VCaP (cell line): ENCODE measurements at regions not wholly inside any gene's neighbourhood (a gene's known extent, or its start where the extent isn't known, plus 50 kb on each side); places are given as distances from the start of the nearest gene placed in this dataset.
"Not testable (repeated sequence)": the region's sequence is repeated elsewhere in the genome, so short reads cannot be mapped to it uniquely, and the experiment has no call there.

Experiments used
- H3K27ac ChIP-seq: fragments of 450-650 bp; 2 replicates; pipeline ENCODE4 v1.5.1; 2017
- TF ChIP-seq, protein P1 (sequence below): fragments of 450-650 bp; conservative IDR thresholded peaks from 2 replicates; pipeline ENCODE4 v1.5.1; 2017; ENCODE audit warnings: mild to moderate bottlenecking, moderate library complexity

GRCh38 chr5:118146824-118147223 lies 841.5 kb downstream of the DTWD2 start:
- TF ChIP-seq, protein P1, sequence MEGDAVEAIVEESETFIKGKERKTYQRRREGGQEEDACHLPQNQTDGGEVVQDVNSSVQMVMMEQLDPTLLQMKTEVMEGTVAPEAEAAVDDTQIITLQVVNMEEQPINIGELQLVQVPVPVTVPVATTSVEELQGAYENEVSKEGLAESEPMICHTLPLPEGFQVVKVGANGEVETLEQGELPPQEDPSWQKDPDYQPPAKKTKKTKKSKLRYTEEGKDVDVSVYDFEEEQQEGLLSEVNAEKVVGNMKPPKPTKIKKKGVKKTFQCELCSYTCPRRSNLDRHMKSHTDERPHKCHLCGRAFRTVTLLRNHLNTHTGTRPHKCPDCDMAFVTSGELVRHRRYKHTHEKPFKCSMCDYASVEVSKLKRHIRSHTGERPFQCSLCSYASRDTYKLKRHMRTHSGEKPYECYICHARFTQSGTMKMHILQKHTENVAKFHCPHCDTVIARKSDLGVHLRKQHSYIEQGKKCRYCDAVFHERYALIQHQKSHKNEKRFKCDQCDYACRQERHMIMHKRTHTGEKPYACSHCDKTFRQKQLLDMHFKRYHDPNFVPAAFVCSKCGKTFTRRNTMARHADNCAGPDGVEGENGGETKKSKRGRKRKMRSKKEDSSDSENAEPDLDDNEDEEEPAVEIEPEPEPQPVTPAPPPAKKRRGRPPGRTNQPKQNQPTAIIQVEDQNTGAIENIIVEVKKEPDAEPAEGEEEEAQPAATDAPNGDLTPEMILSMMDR, result no peak
- H3K27ac ChIP-seq, result no peak overlapping the region

- H3K27ac ChIP-seq, result no peak overlapping the region
- TF ChIP-seq, protein P1, result no peak
These were observed 843.8 kb downstream of the DTWD2 start for GRCh38 chr5:118144540-118144939.

- no peak overlapping the region for H3K27ac ChIP-seq
- TF ChIP-seq, protein P1, result no peak
These were observed 849.0 kb downstream of the DTWD2 start for GRCh38 chr5:118139361-118139760.

- no peak overlapping the region for H3K27ac ChIP-seq
- TF ChIP-seq, protein P1, result no peak
These were observed 862.2 kb downstream of the DTWD2 start for GRCh38 chr5:118126159-118126558.

DNA sequence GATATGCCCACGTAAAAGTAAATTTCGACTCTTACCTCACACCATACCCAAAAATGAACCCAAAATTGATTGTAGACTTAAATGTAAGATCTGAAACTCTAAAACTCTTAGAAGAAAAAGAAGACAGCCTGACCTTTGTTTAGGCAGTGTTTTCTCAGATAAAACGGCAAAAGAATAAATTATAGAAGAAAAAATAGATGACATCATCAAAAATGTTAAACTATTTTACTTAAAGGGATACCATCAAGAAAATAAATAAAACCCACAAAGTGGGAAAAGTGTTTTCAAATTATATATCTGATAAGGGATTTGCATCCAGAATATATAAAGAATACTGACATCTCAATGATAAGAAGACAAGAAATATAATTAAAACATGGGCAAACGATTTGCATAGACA lies 862.7 kb downstream of the DTWD2 start:
- TF ChIP-seq, protein P1, result no peak

DNA sequence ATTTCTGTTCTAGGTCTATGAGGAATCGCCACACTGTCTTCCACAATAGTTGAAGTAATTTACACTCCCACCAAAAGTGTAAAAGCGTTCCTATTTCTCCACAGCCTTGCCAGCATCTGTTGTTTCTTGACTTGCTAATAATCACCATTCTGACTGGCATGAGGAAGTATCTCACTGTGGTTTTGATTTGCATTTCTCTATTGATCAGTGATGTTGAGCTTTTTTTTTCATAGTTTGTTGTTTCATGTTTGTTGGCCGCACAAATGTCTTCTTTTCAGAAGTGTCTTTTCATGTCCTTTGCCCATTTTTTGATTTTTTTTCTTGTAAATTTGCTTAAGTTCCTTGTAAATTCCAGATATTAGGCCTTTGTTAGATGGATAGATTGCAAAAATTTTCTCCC lies 867.1 kb downstream of the DTWD2 start:
- no peak overlapping the region for H3K27ac ChIP-seq
- TF ChIP-seq, protein P1, result no peak

More for the DNA sequence above, 862.7 kb downstream of the DTWD2 start:
- no peak overlapping the region for H3K27ac ChIP-seq

- H3K27ac ChIP-seq, result no peak overlapping the region
- TF ChIP-seq, protein P1, result no peak
These were observed 872.6 kb downstream of the DTWD2 start for GRCh38 chr5:118115791-118116190.

- no peak overlapping the region for H3K27ac ChIP-seq
- TF ChIP-seq, protein P1, result no peak
These were observed 876.4 kb downstream of the DTWD2 start for GRCh38 chr5:118111956-118112355.

GRCh38 chr5:118107246-118107645 lies 881.1 kb downstream of the DTWD2 start:
- H3K27ac ChIP-seq, result not testable (repeated sequence)
